OCI-LY1 (cell line): ENCODE measurements at regions not wholly inside any gene's neighbourhood (a gene's known extent, or its start where the extent isn't known, plus 50 kb on each side); places are given as distances from the start of the nearest gene placed in this dataset.

Experiments used
- EZH2 ChIP-seq: fragments of 200-600 bp; sonication (generic), shearing (Covaris generic); IDR thresholded peaks from 2 replicates; pipeline ENCODE4 v1.8.0; 2017; ENCODE audit warnings: borderline replicate concordance, mixed run types, mild to moderate bottlenecking, antibody characterized with exemption, low read length, moderate library complexity, mixed read lengths
- TF ChIP-seq, protein P1 (sequence below): fragments of 200-600 bp; sonication (generic), shearing (Covaris generic); IDR thresholded peaks from 2 replicates; pipeline ENCODE4 v1.5.1; 2017; ENCODE audit warnings: mild to moderate bottlenecking, antibody characterized with exemption, low read length, moderate library complexity, mixed read lengths

DNA sequence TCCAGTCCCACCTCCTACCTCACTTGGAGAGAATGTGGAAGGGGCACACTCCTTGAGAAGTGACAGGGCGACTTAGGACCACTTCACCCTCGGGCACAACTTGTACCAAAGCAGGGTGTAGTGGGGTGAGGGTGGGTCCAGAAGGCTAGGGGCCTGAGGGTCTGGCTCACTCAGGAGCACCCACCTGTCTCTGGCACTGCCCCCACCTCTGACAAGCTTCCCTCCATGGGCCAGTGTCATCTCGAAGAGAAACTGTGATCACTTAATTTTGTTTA, 76.9 kb upstream of the OLFM1 start:
- TF ChIP-seq, protein P1, sequence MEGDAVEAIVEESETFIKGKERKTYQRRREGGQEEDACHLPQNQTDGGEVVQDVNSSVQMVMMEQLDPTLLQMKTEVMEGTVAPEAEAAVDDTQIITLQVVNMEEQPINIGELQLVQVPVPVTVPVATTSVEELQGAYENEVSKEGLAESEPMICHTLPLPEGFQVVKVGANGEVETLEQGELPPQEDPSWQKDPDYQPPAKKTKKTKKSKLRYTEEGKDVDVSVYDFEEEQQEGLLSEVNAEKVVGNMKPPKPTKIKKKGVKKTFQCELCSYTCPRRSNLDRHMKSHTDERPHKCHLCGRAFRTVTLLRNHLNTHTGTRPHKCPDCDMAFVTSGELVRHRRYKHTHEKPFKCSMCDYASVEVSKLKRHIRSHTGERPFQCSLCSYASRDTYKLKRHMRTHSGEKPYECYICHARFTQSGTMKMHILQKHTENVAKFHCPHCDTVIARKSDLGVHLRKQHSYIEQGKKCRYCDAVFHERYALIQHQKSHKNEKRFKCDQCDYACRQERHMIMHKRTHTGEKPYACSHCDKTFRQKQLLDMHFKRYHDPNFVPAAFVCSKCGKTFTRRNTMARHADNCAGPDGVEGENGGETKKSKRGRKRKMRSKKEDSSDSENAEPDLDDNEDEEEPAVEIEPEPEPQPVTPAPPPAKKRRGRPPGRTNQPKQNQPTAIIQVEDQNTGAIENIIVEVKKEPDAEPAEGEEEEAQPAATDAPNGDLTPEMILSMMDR = no peak
- TF ChIP-seq EZH2 = no peak
